HG03558 (cell line): ENCODE measurements at regions not wholly inside any gene's neighbourhood (a gene's known extent, or its start where the extent isn't known, plus 50 kb on each side); places are given as distances from the start of the nearest gene placed in this dataset.
"Not testable (repeated sequence)": the region's sequence is repeated elsewhere in the genome, so short reads cannot be mapped to it uniquely, and the experiment has no call there.

Experiments used
- ATAC-seq: cut with Tn5 transposase; IDR thresholded peaks from one replicate; pipeline ENCODE4 v1.9.1; 2021; ENCODE audit warnings: moderate number of reproducible peaks; ENCODE audit not compliant: unreplicated experiment; ENCODE audit errors: extremely low read depth

- ATAC-seq, result no peak
Observed at GRCh38 chr7:93048136-93048930, 69.4 kb downstream of the SAMD9 start.

- ATAC-seq, result no peak
Observed at GRCh38 chr7:93047514-93048099, 70.2 kb downstream of the SAMD9 start.

GRCh38 chr7:93046641-93047040 lies 71.1 kb downstream of the SAMD9 start:
- ATAC-seq, result no peak

GRCh38 chr7:93044147-93044810 lies 73.5 kb downstream of the SAMD9 start:
- no peak for ATAC-seq

GRCh38 chr7:93043385-93043985 lies 74.3 kb downstream of the SAMD9 start:
- no peak for ATAC-seq

- no peak for ATAC-seq
Observed at GRCh38 chr7:93040355-93040754, 77.4 kb downstream of the SAMD9 start.

GRCh38 chr7:93039786-93040185 lies 78.0 kb downstream of the SAMD9 start:
- ATAC-seq, result no peak

- ATAC-seq, result no peak
Observed at GRCh38 chr7:93039282-93039681, 78.5 kb downstream of the SAMD9 start.

- peak; percentile 95 for ATAC-seq
Observed at GRCh38 chr7:93036807-93037206, 81.0 kb downstream of the SAMD9 start.

- ATAC-seq, result no peak
Observed at GRCh38 chr7:93036149-93036640, 81.6 kb downstream of the SAMD9 start.

GRCh38 chr7:93031795-93032194 lies 86.0 kb downstream of the SAMD9 start:
- ATAC-seq, result no peak

GRCh38 chr7:93030605-93031225 lies 87.1 kb downstream of the SAMD9 start:
- no peak for ATAC-seq

GRCh38 chr7:93029056-93029455 lies 88.7 kb downstream of the SAMD9 start:
- ATAC-seq, result no peak

GRCh38 chr7:93028610-93029009 lies 89.2 kb downstream of the SAMD9 start:
- no peak for ATAC-seq

GRCh38 chr7:93027044-93027443 lies 90.7 kb downstream of the SAMD9 start:
- no peak for ATAC-seq

GRCh38 chr7:93026425-93026824 lies 91.4 kb downstream of the SAMD9 start:
- no peak for ATAC-seq

- ATAC-seq, result no peak
Observed at GRCh38 chr7:93025389-93025788, 92.4 kb downstream of the SAMD9 start.

- not testable (repeated sequence) for ATAC-seq
Observed at GRCh38 chr7:93022931-93023478, 94.8 kb downstream of the SAMD9 start.

GRCh38 chr7:93021748-93022147 lies 96.0 kb downstream of the SAMD9 start:
- ATAC-seq, result no peak

GRCh38 chr7:93018716-93019115 lies 99.1 kb downstream of the SAMD9 start:
- ATAC-seq, result no peak
